ENCODE measurements at regions not wholly inside any gene's neighbourhood (a gene's known extent, or its start where the extent isn't known, plus 50 kb on each side); places are given as distances from the start of the nearest gene placed in this dataset.
"Not testable (repeated sequence)": the region's sequence is repeated elsewhere in the genome, so short reads cannot be mapped to it uniquely, and the experiment has no call there.

- no peak for DNase-seq
Observed at GRCh38 chr2:595141-595815, 81.9 kb downstream of the TMEM18 start.

- DNase-seq, result no peak
Observed at GRCh38 chr2:594297-594949, 82.8 kb downstream of the TMEM18 start.

- no peak for DNase-seq
Observed at GRCh38 chr2:593356-594026, 83.7 kb downstream of the TMEM18 start.

- no peak for DNase-seq
Observed at GRCh38 chr2:592737-593136, 84.5 kb downstream of the TMEM18 start.

GRCh38 chr2:590214-591175, 86.7 kb downstream of the TMEM18 start:
- no peak for DNase-seq

GRCh38 chr2:589281-590130, 87.7 kb downstream of the TMEM18 start:
- no peak for DNase-seq

- no peak for DNase-seq
Observed at GRCh38 chr2:588074-588645, 89.0 kb downstream of the TMEM18 start.

- no peak for DNase-seq
Observed at GRCh38 chr2:587087-587960, 89.9 kb downstream of the TMEM18 start.

- no peak for DNase-seq
Observed at GRCh38 chr2:586641-587076, 90.5 kb downstream of the TMEM18 start.

- DNase-seq, result peak; percentile 35
Observed at GRCh38 chr2:584863-585823, 92.1 kb downstream of the TMEM18 start.

GRCh38 chr2:583666-584065, 93.5 kb downstream of the TMEM18 start:
- no peak for DNase-seq

GRCh38 chr2:582792-583528, 94.2 kb downstream of the TMEM18 start:
- no peak for DNase-seq

- DNase-seq, result not testable (repeated sequence)
Observed at GRCh38 chr2:582289-582688, 94.9 kb downstream of the TMEM18 start.

- no peak for DNase-seq
Observed at GRCh38 chr2:579961-580360, 97.2 kb downstream of the TMEM18 start.

GRCh38 chr2:579351-579886, 97.8 kb downstream of the TMEM18 start:
- DNase-seq, result no peak

- DNase-seq, result no peak
Observed at GRCh38 chr2:576292-576691, 100.9 kb downstream of the TMEM18 start.

GRCh38 chr2:575727-576236, 101.4 kb downstream of the TMEM18 start:
- no peak for DNase-seq

Measured in CD4-positive, alpha-beta T cell treated with Interleukin-10 for 1 hour (primary cell).